GM12892 (cell line): ENCODE measurements at regions not wholly inside any gene's neighbourhood (a gene's known extent, or its start where the extent isn't known, plus 50 kb on each side); places are given as distances from the start of the nearest gene placed in this dataset.

Source experiments
- POLR2A ChIP-seq: IDR thresholded peaks from 2 replicates; pipeline ENCODE4 v1.6.1; 2011; ENCODE audit warnings: low read depth, low read length, control low read depth
- POLR2AphosphoS5 ChIP-seq: IDR thresholded peaks from 2 replicates; pipeline ENCODE4 v1.6.1; 2011; ENCODE audit warnings: low read depth, low read length, control low read depth
- TAF1 ChIP-seq: IDR thresholded peaks from 2 replicates; pipeline ENCODE4 v1.6.1; 2011; ENCODE audit warnings: low read depth, mild to moderate bottlenecking, control low read depth, low read length, borderline replicate concordance

DNA sequence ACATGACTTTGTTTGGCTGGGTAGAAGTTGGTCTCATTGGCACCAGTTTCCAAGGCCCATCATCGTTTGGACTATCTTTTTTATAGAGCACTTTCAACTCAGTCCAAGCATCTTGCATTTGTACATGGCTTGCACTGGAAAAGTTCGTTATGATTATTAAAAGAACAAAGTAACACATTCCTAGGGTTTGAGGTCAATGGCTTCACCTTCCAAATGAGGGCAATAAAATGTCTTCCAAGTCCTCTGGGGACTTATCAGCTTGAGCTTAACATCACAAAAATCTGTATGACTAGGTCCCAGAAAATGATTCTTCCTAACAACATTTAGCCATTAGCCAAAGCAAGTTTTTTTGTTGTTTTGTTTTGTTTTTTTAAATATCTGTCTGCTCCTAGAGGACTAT, 610.8 kb downstream of the LMO4 start:
- TF ChIP-seq POLR2A (no peak), POLR2AphosphoS5 (no peak), TAF1 (no peak)
